ENCODE measurements at regions not wholly inside any gene's neighbourhood (a gene's known extent, or its start where the extent isn't known, plus 50 kb on each side); places are given as distances from the start of the nearest gene placed in this dataset.

DNA sequence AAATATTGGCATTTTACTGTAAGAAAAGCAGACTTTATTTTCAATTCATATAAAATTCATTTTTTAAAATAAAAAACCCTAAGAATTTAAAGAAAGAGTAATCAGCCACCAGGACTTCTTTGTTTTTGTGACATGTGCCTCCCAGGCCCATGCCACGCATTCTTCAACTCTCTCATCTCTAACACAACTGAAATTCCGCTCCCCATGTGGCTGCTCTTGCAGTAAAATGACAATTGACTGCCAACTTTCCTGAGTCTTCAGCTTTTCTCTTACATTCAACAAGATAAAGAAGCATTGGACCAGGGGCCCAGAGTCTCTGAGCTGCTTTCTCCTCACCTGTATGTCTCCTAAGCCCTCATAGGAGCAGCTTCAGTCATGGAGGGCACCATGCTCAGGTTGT is 372.1 kb downstream of the UQCRFS1 start:
- DNase-seq (ENCODE audit: extremely low read depth, low read depth): no peak
- TF ChIP-seq, protein P1, sequence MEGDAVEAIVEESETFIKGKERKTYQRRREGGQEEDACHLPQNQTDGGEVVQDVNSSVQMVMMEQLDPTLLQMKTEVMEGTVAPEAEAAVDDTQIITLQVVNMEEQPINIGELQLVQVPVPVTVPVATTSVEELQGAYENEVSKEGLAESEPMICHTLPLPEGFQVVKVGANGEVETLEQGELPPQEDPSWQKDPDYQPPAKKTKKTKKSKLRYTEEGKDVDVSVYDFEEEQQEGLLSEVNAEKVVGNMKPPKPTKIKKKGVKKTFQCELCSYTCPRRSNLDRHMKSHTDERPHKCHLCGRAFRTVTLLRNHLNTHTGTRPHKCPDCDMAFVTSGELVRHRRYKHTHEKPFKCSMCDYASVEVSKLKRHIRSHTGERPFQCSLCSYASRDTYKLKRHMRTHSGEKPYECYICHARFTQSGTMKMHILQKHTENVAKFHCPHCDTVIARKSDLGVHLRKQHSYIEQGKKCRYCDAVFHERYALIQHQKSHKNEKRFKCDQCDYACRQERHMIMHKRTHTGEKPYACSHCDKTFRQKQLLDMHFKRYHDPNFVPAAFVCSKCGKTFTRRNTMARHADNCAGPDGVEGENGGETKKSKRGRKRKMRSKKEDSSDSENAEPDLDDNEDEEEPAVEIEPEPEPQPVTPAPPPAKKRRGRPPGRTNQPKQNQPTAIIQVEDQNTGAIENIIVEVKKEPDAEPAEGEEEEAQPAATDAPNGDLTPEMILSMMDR (IDR thresholded peaks at IDR 0.05; ENCODE audit: low read depth, low read length): no peak

GRCh38 chr19:28839455-28839854 is 373.5 kb downstream of the UQCRFS1 start:
- TF ChIP-seq, protein P1 (IDR thresholded peaks at IDR 0.05; ENCODE audit: low read depth, low read length): no peak
- no peak for DNase-seq (ENCODE audit: extremely low read depth, low read depth)

DNA sequence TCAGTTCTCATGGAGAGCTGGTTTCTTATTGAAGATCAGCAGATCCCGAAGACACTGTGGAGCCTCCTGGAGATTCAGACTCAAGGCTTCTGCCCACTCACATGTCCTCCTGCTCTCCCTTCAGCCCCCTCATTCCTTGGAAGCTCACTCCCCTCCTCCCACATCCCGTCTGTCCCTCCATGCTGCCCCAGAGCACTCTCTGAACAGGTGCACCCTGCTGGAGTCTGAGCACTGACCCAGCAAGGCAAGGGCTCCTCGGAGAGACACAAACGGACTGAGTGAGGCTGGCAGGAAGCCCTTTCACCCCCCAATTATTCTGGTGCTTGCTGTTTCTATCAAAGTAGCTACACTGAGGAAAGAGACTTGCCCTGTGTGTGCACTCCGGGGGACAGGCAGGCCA is 374.0 kb downstream of the UQCRFS1 start:
- TF ChIP-seq, protein P1 (IDR thresholded peaks at IDR 0.05; ENCODE audit: low read depth, low read length): no peak
- no peak for DNase-seq (ENCODE audit: extremely low read depth, low read depth)

DNA sequence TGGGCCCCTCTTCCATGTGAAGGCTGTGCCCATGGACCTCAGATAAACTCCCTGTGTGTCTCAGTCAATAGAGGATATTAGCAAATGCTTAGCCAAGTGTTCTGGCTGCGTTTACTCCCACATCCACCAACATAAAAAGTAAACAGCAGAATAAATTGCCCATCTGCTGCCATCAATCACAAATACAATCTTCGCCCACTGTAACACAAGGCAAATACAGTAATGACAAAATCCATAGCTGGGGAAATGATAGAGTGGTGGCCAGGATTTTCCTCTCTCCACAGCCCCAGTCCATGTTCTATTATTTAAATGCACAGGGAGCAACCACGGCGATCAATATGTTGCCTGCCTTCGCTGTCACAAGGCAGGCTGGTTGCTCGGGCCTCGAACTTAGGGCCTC is 376.5 kb downstream of the UQCRFS1 start:
- DNase-seq (ENCODE audit: extremely low read depth, low read depth): no peak
- TF ChIP-seq, protein P1 (IDR thresholded peaks at IDR 0.05; ENCODE audit: low read depth, low read length): no peak

- TF ChIP-seq, protein P1 (IDR thresholded peaks at IDR 0.05; ENCODE audit: low read depth, low read length): no peak
- no peak for DNase-seq (ENCODE audit: extremely low read depth, low read depth)
Measured at GRCh38 chr19:28834996-28835395, 378.0 kb downstream of the UQCRFS1 start.

- no peak for DNase-seq (ENCODE audit: extremely low read depth, low read depth)
- TF ChIP-seq, protein P1 (IDR thresholded peaks at IDR 0.05; ENCODE audit: low read depth, low read length): no peak
Measured at GRCh38 chr19:28831462-28831861, 381.5 kb downstream of the UQCRFS1 start.

GRCh38 chr19:28829762-28830161 is 383.2 kb downstream of the UQCRFS1 start:
- TF ChIP-seq, protein P1 (IDR thresholded peaks at IDR 0.05; ENCODE audit: low read depth, low read length): no peak
- no peak for DNase-seq (ENCODE audit: extremely low read depth, low read depth)

Measured in AG09319 (cell line).